HG03039 (cell line): ENCODE measurements at regions not wholly inside any gene's neighbourhood (a gene's known extent, or its start where the extent isn't known, plus 50 kb on each side); places are given as distances from the start of the nearest gene placed in this dataset.

ENCODE experiments used
- ATAC-seq: cut with Tn5 transposase; IDR thresholded peaks from one replicate; pipeline ENCODE4 v1.9.1; 2021; ENCODE audit warnings: mild to moderate bottlenecking, moderate library complexity; ENCODE audit not compliant: unreplicated experiment

DNA sequence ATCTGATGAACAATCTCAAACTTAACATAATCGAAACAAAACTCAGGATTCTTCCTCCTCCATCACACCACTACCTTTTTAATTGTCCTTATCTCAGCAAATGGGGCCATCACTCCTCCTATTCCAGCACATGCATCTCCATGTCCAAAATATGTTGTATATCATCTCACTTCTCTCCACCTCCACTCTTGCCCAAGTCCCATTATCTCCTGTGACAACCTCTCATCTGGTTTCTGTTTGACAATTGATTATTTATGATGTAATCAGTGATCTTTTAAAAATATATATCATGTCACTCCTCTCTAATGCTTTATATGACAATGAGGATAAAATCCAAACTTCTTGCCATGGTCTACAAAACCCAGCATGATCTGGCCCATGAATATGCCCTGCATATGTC lies 200.8 kb upstream of the HMGA2 start:
- no peak for ATAC-seq

DNA sequence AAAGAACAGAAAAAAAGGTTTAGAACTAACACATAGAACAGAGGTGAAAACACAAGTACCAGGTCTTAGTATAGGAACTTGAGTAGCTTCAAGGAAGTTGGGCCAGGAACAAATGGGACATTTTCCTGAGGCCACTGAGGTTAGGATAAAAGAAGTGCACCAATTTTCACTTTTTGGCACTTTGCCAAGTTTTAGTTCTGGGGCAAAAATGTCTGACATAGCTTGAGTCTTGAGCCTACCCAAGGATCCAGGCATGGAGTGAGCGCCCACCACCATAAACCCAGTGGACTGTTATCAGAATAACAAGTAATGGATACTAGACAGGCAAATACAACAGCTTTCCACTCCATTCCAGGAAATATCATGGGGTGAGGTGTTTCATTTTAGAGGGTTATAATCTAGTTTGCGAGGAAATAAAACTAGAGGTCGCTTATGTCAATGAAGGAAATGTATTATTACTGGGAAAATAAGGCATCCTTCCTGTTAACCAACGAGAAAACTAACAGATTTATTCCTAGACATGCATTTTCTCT lies 199.7 kb upstream of the HMGA2 start:
- no peak for ATAC-seq

DNA sequence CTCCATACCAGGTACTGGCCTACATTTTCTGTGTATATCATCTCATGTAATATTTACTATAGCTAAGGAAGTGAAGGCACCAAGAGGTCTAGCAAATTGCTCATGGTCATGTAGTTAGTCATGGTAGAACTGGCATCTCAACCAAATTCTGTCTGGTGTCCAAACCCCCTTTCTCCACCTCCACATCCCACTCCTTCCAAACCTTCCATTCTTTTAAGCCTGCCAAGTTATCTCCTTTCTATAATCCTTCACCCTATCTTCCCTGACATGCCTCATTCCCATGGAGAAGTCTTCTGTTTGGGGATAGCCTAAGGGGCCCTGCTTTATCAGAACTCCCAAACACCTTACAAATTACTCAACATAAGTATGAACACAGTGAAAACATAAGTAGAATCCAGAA lies 196.2 kb upstream of the HMGA2 start:
- no peak for ATAC-seq

DNA sequence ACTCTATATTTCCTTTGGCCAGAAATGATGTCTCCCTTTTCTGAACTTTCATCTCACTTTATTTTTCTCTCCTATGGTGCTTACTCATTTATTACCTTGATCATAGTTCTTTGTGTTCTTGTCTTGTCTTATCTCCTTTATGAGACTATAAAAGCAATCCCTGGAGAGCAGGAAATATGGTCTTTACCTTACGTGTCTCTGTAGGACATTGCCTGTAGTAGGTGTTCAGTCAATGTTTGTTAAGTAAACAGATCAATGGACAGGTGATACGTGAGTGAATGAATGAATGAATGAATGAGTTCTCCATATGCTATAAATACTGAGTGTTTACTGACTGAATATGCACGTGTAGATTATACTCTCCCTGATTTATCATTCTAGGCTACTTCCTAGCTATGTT lies 193.7 kb upstream of the HMGA2 start:
- no peak for ATAC-seq

DNA sequence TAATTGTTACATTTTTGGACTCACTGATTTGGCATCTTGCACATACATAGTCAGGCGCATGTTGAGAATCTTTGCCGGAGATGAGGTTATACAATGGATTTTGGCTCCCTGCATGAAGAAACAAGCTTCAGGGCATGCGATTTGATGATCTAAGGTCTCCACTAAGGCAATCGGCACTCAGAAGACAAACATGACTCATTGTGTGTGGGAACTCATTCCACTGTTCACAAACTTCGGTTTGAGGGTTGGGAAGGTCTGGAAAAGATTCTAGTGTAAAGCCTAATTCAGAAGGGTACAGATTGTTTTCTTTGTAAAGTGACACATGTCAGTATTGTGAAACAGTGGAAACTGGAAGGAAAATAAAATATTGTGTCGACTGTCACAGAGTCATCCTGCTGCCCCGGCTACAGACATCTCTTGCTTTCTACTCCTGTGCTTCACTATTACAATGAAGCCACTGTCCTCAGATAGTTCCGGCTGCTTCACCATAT lies 192.6 kb upstream of the HMGA2 start:
- ATAC-seq = no peak

DNA sequence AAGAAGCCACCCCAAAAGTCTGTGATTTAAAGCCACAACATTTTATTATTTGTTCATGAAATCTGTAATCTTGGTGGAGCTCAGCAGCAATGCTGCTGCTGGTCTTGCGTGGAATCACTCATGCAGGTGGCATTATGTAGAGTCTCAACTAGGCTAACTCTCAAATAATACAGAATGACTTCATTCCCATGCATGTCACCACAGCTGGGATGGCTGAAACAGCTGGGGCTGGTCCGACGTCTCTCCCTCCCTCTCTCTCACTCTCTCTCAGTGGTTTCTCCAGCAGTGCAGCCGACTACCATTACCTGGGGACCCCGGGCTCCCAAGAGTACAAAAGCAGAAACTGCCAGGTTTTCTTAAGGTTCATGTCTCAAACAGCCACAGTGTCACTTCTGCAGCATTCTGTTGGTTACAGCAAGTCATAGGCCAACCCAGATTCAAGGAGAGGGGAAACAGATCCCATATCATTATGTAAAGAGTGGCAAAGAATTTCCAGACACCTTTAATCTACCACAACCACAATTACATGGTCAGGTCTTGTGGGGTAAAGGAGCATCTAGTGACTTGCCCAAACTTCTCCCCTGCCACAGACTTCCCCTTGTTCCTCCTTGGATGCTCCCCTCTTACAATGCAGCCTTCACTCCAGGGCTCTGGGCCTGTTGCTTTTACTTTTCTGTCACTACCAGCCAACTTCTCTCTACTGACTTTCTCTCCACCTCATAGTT lies 192.0 kb upstream of the HMGA2 start:
- no peak for ATAC-seq

DNA sequence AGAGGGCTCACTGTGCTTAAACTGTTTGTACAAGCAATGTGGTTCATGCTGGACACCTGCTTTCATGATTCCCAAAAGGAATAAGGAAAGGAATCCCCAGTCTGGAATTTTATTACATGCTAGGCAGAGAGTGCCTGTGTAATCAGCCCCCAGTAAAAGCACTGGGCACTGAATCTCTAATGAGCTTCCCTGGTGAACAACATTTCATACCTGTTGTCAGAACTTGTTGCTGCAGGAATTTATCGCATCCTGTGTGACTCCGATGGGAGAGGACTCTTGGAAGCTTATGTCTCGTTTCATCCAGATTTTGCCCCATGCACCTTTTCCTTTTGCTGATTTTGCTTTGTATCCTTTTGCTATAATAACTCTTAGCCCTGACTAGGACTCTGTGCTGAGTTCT lies 190.2 kb upstream of the HMGA2 start:
- ATAC-seq = no peak

DNA sequence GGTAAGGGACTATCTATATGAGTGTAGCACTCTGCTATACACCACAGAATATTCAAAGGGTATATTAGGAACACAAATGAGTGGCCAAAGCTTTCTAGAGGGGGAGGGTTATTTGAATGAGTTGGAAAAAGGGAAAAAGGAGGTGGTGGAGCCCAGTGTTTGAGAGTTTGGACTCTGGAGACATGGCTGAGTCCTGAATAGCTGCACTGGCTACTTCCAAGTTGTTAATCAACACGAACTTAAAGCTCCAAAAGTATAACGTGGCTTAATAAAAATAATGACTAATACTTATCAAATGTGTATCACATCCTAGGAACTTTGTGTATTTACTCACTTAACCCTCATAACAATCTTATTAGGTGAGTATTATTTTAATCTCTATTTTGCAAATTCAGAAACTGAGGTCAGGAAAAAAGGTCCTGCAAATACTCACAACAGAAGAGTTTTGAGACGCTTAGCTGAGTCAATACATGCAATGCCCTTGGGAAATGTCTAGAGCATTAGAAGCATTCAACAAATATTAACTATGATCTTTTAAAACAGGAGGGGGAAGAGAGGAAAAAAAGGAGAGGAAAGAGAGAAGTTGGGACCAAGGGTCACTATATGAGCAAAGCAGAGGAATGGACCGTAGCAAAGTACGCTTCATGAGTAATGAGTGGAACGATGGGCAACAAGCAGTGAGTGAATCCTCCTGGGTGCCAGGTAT lies 189.5 kb upstream of the HMGA2 start:
- no peak for ATAC-seq

DNA sequence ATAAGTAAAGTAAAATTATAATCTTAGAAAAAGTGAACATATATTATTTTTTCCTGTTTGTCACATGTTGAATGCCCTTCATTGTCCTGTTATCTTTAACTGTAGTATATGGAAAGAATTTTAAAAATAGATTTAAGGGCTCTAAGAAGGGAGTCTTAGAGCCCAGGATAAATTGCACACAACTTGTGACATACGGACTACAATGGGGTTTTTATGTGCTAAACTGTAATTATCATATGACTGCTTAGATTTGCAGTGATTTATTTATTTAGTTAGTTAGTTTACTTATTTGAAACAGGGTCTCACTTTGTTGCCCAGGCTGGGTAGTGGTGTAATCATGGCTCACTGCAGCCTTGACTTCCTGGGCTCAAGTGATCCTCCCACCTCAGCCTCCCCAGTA lies 187.8 kb upstream of the HMGA2 start:
- no peak for ATAC-seq

DNA sequence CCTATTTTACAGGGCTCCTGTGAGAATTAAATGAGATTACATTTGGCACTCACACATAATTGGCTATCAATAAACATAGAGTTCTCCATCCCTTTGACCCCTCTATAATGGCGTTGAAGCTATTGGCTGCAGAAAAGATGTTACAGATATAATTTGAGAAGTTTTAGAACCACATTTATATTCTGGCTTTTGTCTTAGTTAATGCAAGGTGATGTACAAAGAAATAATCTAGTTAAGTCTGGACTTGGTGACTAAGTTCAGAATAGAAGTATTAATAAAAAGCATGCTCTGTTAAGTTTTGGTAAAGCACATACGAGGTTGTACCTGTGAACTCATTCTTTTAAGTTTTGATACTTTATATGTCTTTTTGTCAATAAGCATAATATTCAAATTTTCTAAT lies 187.1 kb upstream of the HMGA2 start:
- ATAC-seq = no peak

DNA sequence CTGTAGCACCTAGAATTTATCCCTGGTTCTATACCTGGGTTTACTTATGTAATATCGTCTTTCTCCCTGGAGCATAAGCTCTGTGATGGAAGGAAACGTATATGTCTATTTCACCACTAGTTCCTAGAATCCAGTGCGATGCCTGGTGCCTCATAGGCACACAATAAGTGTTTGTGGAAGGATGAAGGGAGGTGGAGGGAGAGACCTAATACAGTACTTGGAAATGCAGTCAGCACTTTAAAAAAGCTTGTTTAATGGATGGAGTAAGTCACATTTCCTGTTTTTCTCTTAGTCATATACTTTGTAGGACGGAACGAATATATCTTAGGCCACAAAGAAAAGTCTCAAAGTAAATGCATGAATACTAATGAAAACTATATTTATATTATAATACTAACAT lies 186.5 kb upstream of the HMGA2 start:
- ATAC-seq = no peak

DNA sequence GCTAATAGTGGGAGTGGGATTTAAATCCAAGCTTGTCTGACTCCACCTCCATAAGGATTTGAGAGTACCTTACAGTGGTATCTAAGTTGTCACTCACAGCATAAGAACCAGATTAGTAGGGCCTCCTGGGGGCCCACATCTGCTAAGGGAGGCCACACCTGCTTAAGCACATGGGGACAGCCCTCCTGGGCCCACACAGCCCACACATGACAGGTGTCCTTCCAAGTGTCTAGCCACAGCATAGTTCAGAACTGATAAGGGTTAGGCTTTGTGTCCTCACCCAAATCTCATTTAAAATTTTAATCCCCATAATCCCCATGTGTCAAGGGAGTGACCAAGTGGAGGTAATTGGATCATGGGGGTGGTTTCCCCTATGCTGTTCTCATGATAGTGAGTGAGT lies 186.0 kb upstream of the HMGA2 start:
- no peak for ATAC-seq

DNA sequence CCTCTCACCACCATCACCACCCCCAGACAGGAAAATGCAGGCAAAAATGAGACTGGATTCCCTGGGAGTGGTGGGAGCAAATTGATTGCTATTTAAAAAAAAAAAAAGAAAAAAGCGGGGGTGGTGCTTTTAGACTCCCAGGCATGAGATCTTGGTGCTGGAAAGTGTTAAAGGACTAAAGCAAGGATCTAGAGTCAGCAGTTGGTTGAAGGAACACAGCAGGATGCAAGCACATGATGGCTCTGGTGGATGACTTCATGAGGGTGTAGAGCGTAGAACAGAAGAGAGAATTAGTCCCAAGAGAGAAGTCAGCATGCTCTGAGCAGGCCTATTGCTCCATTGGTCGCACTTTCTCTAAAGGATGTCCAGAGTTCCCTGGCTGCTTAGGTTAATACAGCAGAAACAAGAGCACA lies 183.8 kb upstream of the HMGA2 start:
- ATAC-seq = no peak

DNA sequence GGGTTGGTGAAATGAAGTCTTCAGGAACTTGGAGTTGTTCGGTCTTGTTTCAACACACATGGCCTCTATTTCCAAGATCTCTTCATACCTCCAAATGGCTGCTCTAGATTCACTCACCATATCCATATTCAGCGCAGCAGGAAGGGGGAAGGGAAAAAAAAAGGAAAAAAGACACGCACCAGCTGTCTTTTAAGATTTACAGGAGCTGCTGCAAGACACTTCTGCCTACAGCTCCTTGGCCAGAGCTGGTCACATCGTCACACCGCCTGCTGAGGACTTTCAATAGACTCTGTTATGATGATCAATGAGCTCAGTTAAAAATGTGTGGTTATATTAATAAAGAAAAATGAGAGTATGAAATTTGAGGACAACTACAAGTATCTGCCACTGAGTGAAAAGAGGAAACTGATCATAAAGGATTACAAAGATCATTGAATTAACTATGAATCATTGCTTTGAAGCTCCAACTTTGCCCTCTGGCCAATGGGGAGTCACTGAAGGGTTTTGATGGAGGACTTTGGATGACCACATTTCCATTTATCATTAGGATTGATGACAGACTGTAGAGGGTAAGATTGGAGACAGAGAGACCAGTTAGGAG lies 182.1 kb upstream of the HMGA2 start:
- no peak for ATAC-seq

DNA sequence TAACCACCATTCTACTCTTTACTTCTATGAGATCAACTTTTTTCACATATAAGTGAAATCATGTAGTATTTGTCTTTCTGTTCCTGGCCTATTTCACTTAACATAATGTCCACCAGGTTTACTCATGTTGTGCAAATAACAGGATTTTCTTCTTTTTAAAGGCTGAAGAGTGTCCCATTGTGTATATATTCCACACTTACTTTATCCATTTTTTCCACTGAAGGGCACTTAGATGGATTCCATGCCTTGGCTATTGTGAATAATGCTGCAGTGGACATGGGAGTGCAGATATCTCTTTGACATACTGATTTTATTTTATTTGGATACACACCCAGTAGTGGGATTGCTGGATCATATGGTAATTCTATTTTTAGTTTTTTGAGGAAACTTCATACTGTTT lies 181.1 kb upstream of the HMGA2 start:
- ATAC-seq = no peak

DNA sequence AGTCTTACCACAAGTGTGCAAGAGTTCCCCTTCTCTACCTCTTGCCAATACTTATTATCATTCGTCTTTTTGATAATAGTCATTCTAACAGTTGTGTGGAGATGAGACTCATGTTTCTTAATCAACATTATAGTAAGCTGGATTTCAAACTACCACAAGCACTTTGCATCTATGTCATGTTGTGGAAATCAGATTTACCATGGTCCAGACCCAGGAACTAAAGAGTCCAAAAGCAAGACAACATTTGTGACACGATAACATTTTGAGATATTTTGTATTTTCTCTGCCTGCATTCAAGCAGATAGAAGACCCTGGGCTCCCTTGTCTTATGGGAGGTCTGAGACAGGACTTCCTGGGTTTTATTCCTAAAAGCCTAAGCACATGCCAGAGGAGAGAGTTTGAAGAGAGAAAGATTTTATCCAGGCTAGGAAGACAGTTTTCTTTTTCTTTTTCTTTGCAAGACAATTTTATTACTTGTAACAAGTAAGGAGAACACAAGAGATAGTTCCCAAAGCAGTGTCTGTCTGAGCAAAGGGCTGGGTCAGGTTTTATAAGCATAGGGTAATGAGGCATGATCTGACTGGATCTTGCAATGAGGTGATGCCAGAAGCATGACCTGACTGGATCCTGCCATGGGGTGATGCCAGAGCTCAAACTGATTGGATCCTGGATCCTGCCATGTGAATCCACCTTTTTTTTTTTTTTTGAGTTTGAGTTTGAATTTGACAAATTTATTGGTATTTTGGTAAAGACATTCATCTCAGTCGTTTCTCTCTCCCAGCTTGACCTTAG lies 180.5 kb upstream of the HMGA2 start:
- ATAC-seq = no peak

DNA sequence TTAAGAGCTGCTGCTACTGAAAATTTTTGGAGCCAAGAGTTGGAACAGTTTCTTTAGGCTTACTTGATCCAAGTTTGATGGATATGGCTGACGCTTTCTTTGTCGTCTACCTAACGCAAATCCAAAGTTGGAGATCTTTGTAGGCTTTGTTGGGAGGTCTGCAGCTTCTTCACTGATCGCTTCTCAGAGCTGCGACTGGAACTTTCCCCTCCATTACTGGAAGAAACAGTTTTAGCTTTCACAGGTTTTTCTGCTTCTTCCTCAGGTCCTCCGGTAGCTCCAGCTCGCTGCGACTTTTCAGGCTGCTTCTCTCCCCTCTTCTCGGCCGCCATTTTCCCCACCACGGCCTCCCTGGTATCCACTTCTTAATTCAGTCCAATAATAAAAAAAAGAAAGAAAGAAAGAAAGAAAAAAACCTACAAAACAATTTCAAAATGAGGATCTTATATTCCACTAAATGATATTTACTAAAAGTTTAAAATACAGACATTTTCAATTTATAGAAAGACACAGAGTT lies 178.1 kb upstream of the HMGA2 start:
- ATAC-seq = no peak

DNA sequence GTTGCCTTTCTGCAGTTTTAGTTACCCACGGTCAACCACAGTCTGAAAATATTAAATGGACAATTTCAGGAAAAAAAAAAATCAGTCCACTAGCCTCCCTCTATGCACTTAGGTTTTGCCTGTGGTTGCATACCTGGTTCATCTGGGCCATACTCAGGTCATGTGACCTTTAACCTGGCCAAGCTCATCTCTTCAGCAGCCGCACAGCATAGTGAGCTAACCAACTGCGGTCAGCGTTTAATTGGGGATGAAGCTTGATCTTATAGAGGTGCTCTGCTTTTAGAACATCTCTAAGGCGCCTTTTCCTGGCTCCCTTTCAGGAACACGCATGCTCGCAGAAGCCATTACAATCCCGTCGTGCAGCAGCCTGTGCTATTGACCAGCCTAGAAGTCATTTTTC lies 177.2 kb upstream of the HMGA2 start:
- no peak for ATAC-seq

DNA sequence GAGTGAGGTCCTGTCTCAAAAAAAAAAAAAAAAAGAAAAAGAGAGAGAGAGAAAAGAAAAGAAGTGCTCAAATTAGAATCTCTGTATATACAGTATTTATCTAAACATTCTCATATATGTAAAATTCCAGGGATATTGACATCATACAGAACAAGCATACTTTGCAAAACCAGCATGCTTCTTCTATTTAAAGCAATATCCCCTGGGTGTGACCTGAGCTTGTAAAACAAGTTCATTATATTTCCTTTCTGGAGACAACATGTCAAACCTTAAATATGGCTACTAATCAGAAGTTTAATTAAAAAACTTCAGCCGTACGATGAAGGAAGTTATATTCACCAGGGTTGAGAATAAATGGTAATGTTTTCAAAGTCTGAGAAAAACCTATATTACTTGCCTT lies 175.8 kb upstream of the HMGA2 start:
- no peak for ATAC-seq

DNA sequence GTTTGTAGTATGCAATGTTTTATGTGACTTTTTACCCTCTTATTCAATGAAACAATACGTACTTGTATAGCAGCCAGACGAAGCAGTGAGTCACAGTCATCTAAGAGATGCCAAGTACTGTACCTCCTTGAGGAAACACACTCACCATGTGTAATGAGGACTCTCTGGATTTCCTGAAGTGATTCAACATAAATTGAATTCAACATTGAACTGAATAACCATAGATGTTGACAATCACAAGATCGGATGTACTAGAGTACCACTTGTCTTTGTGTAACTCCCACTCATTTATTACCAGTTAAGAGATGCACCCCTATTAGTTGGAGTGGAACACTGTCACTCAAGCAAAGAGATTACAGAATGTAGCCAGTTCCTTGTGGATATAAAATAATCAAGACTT lies 175.2 kb upstream of the HMGA2 start:
- no peak for ATAC-seq

DNA sequence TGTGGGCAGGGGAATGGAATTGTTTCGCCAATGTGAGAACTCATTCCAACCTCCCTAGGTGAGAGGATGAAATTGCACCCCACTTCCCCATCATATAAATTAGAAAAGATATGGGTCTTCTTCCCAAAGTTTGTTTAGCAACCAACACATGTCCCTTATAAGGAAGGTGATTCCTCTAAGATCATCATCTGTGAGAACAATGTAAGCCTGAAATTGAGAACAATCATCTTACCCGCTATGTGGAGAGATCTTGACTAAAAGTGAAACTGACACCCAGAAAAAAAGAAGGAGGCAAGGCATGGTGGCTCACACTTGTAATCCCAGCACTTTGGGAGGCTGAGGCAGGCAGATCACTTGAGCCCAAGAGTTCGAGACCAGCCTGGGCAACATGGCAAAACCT lies 173.2 kb upstream of the HMGA2 start:
- ATAC-seq = no peak
